CD14-positive monocyte (primary cell): ENCODE measurements at regions not wholly inside any gene's neighbourhood (a gene's known extent, or its start where the extent isn't known, plus 50 kb on each side); places are given as distances from the start of the nearest gene placed in this dataset.

ENCODE experiments used
- DNase-seq, 3 donors: peaks; one replicate each; pipeline ENCODE4 v3.0.0-alpha.2; 2011 to 2022
- H2AFZ ChIP-seq: 2 replicates; pipeline ENCODE4 v1.6.0; 2012; ENCODE audit warnings: mild to moderate bottlenecking, low read depth, low read length, inconsistent platforms; ENCODE audit not compliant: insufficient read depth, poor library complexity, severe bottlenecking
- H3K27ac ChIP-seq, 2 donors: 1 replicate in 1 of 2; 2 replicates in 1 of 2; pipeline ENCODE4 v1.5.1; 2012 to 2013; ENCODE audit warnings: low read length in 2 of 2, control low read depth in 1 of 2, inconsistent platforms in 1 of 2, low read depth in 1 of 2, mild to moderate bottlenecking in 1 of 2
- H3K27me3 ChIP-seq, 2 donors: one replicate each; pipeline versions ENCODE4 v1.6.0 to v1.6.1; 2011 to 2013; ENCODE audit warnings: low read length in 2 of 2; ENCODE audit not compliant: control insufficient read depth in 2 of 2, insufficient read depth in 2 of 2
- H3K36me3 ChIP-seq, 2 donors: replicated peaks in 1 of 2; 1 replicate in 1 of 2; 2 replicates in 1 of 2; pipeline versions ENCODE4 v1.5.1 to v1.6.1; 2012 to 2013; ENCODE audit warnings: low read length in 2 of 2, control low read depth in 1 of 2, inconsistent platforms in 1 of 2, mild to moderate bottlenecking in 1 of 2; ENCODE audit not compliant: insufficient read depth in 2 of 2, control insufficient read depth in 1 of 2
- H3K4me1 ChIP-seq, 2 donors: 1 replicate in 1 of 2; 2 replicates in 1 of 2; pipeline versions ENCODE4 v1.5.1 to v1.6.1; 2012 to 2013; ENCODE audit warnings: low read length in 2 of 2, control low read depth in 1 of 2, inconsistent platforms in 1 of 2, mild to moderate bottlenecking in 1 of 2, moderate library complexity in 1 of 2; ENCODE audit not compliant: insufficient read depth in 2 of 2, control insufficient read depth in 1 of 2
- H3K4me2 ChIP-seq: replicated peaks from 2 replicates; pipeline ENCODE3; 2012; ENCODE audit warnings: low read length, moderate library complexity, mild to moderate bottlenecking; ENCODE audit not compliant: poor library complexity, severe bottlenecking; ENCODE audit errors: extremely low read depth
- H3K4me3 ChIP-seq, 3 experiments: fragments of 200-600 bp in 1 of 3; sonication (generic) in 1 of 3; replicated peaks in 1 of 3; 1 replicate in 2 of 3; 2 replicates in 1 of 3; pipeline ENCODE4 v1.5.1; 2011 to 2013; ENCODE audit warnings: low read length in 3 of 3, mild to moderate bottlenecking in 3 of 3, control low read depth in 2 of 3, low read depth in 2 of 3, inconsistent platforms in 1 of 3, moderate library complexity in 1 of 3
- H3K79me2 ChIP-seq: 2 replicates; pipeline ENCODE4 v1.6.0; 2012; ENCODE audit warnings: mild to moderate bottlenecking, control low read depth, inconsistent platforms, low read length, moderate library complexity; ENCODE audit not compliant: insufficient read depth
- H3K9ac ChIP-seq: 2 replicates; pipeline ENCODE4 v1.6.0; 2017; ENCODE audit warnings: low read length, mild to moderate bottlenecking; ENCODE audit not compliant: insufficient read depth, poor library complexity, severe bottlenecking
- H3K9me3 ChIP-seq, 2 donors: replicated peaks in 1 of 2; 1 replicate in 1 of 2; 2 replicates in 1 of 2; pipeline versions ENCODE4 v1.5.1 to v1.6.1; 2012 to 2013; ENCODE audit warnings: low read length in 2 of 2, control low read depth in 1 of 2; ENCODE audit not compliant: control insufficient read depth in 1 of 2, insufficient read depth in 1 of 2
- H4K20me1 ChIP-seq: 2 replicates; pipeline ENCODE4 v1.6.0; 2012; ENCODE audit warnings: mild to moderate bottlenecking, low read length, control low read depth, moderate library complexity; ENCODE audit not compliant: insufficient read depth
- H3K27ac Mint-ChIP-seq, 7 donors: one replicate each; pipeline ENCODE4 v1.8.0; 2020; ENCODE audit warnings: mild to moderate bottlenecking in 7 of 7, mixed read lengths in 7 of 7, moderate library complexity in 6 of 7, inconsistent platforms in 2 of 7
- H3K27me3 Mint-ChIP-seq, 3 donors: one replicate each; pipeline ENCODE4 v1.8.0; 2021 to 2022; ENCODE audit warnings: low read depth in 3 of 3, mild to moderate bottlenecking in 3 of 3, mixed read lengths in 3 of 3, moderate library complexity in 3 of 3, inconsistent platforms in 1 of 3
- H3K36me3 Mint-ChIP-seq, 2 donors: one replicate each; pipeline ENCODE4 v1.8.0; 2020; ENCODE audit warnings: mixed read lengths in 2 of 2, inconsistent platforms in 1 of 2, mild to moderate bottlenecking in 1 of 2
- H3K4me1 Mint-ChIP-seq: one replicate; pipeline ENCODE4 v1.8.0; 2020; ENCODE audit warnings: mild to moderate bottlenecking, mixed read lengths
- H3K4me3 Mint-ChIP-seq, 2 donors: one replicate each; pipeline ENCODE4 v1.8.0; 2020; ENCODE audit warnings: mild to moderate bottlenecking in 2 of 2, mixed read lengths in 2 of 2, moderate library complexity in 1 of 2
- H3K9me3 Mint-ChIP-seq, 7 donors: one replicate each; pipeline ENCODE4 v1.8.0; 2020 to 2022; ENCODE audit warnings: mixed read lengths in 7 of 7, mild to moderate bottlenecking in 6 of 7, moderate library complexity in 6 of 7, inconsistent platforms in 2 of 7
- CTCF ChIP-seq: fragments of 200-600 bp; IDR thresholded peaks from one replicate; pipeline ENCODE4 v1.8.0; 2022; ENCODE audit warnings: antibody characterized with exemption, mild to moderate bottlenecking
- WGBS: methylation state at CpG from one replicate; pipeline ENCODE4 v1.1.5; 2013; ENCODE audit warnings: missing lambda C conversion rate; ENCODE audit not compliant: insufficient coverage; 5-methylcytosine and 5-hydroxymethylcytosine counted together
- intact Hi-C, 2 donors: fragments of 100-400 bp; cut with micrococcal nuclease; formaldehyde crosslinking; loops; one replicate each; pipeline versions ENCODE4 v1.15.0 to v1.15.1; 2023

DNA sequence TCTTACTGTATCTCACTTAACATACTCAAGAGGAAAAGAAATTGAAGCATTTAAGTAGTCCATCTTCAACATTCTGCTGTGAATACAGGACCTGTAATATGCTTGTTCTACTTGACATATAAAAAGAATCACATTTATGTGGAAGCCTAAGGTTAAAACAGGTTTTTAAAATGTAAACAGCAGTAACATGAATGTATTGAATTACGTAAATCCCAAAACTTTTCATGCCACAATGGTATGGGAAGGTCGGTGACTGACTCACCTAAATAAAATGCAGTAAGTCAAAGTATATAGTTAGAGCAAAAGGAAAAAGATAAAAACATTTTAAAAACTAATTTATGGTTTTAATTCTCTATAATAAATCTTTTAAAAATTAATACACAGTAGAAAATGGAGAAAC, 115.7 kb upstream of the TJP1 start:
- Histone ChIP-seq H3K36me3 (no peaks in the 10 kb centered on the region), H3K9ac (no peak overlapping the region), H4K20me1 (no peaks in the 10 kb centered on the region), H2AFZ (no peak overlapping the region), H3K27ac (no peak overlapping the region), H3K4me1 (no peaks in the 10 kb centered on the region), H3K4me3 (no peak overlapping the region), H3K4me2 (no peak overlapping the region), H3K27me3 (peaks cover 0 to 3% of the 10 kb centered on the region in 2 donors), H3K9me3 (no peaks in the 10 kb centered on the region), H3K79me2 (no peaks in the 10 kb centered on the region)
- DNase-seq: no peak
- peaks cover 0 to 5% (median 0%) of the 10 kb centered on the region in 7 donors for H3K9me3 Mint-ChIP-seq
- H3K36me3 Mint-ChIP-seq: no peaks in the 10 kb centered on the region
- H3K27me3 Mint-ChIP-seq: peaks cover 0 to 11% (median 6%) of the 10 kb centered on the region in 3 donors
- no peak overlapping the region for H3K4me3 Mint-ChIP-seq
- no peak overlapping the region for H3K27ac Mint-ChIP-seq
- H3K4me1 Mint-ChIP-seq: no peaks in the 10 kb centered on the region
- no CpG with 5 or more reads among the region's 2 CpGs for WGBS
- no peak for TF ChIP-seq CTCF
- intact Hi-C loops: no loop called here

DNA sequence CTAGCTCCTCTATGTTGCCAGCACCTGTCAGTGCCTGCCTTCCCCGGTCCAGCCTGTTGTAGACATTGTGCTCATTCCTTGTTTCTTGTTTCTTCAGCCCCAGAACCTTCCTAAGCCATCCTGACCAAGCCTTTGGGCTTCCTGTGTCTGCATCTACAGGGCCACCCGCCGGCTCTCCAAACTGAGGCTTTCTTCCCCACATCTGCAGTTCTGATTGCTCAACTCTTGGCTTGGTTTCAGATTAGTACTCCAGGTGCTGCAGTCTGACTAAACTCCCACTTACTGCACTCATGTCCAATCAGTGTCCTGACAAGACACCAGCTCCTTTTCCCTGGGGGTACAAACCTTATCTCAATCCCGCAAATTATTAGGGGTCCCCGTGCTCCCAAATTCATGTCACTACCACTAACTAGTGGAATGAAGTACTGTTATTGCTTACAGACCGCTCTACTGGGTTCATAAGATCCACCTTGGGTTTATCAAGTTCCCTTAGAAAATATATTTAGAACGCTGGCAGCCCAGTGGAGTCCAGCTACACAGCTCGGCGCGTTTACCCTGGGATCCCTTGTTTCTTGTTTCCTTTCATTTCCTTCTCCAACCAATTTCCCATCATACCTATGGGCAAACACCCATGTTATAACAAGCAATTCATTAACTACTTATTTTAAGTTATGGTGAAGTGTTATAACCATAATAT, 114.2 kb upstream of the TJP1 start:
- H3K4me2 ChIP-seq: no peak overlapping the region
- WGBS: 90% methylated on average over 3 of the region's 10 CpGs
- no peak overlapping the region for H3K27ac Mint-ChIP-seq
- H3K9me3 ChIP-seq: no peaks in the 10 kb centered on the region
- H3K9me3 Mint-ChIP-seq: peaks cover 0 to 5% (median 0%) of the 10 kb centered on the region in 7 donors
- no peak overlapping the region for H3K4me3 ChIP-seq
- H3K4me1 Mint-ChIP-seq: no peaks in the 10 kb centered on the region
- no peaks in the 10 kb centered on the region for H3K36me3 ChIP-seq
- H3K27me3 ChIP-seq: peaks cover 0 to 3% of the 10 kb centered on the region in 2 donors
- no peaks in the 10 kb centered on the region for H4K20me1 ChIP-seq
- H3K4me1 ChIP-seq: no peaks in the 10 kb centered on the region
- no peak for TF ChIP-seq CTCF
- no peak overlapping the region for H3K4me3 Mint-ChIP-seq
- intact Hi-C loops: no loop called here
- no peak for DNase-seq
- H3K36me3 Mint-ChIP-seq: no peaks in the 10 kb centered on the region
- no peak overlapping the region for H3K9ac ChIP-seq
- no peak overlapping the region for H3K27ac ChIP-seq
- H2AFZ ChIP-seq: no peak overlapping the region
- peaks cover 0 to 11% (median 6%) of the 10 kb centered on the region in 3 donors for H3K27me3 Mint-ChIP-seq
- H3K79me2 ChIP-seq: no peaks in the 10 kb centered on the region
